GM12875 (cell line): ENCODE measurements at regions not wholly inside any gene's neighbourhood (a gene's known extent, or its start where the extent isn't known, plus 50 kb on each side); places are given as distances from the start of the nearest gene placed in this dataset.
"Not testable (repeated sequence)": the region's sequence is repeated elsewhere in the genome, so short reads cannot be mapped to it uniquely, and the experiment has no call there.

Experiments used
- H3K4me3 ChIP-seq: one replicate; pipeline ENCODE4 v1.5.1; 2011; ENCODE audit warnings: low read depth, low read length, control low read depth
- TF ChIP-seq, protein P1 (sequence below): IDR thresholded peaks from 2 replicates; pipeline ENCODE4 v1.5.1; 2011; ENCODE audit warnings: low read depth, mild to moderate bottlenecking, control low read depth, inconsistent platforms, low read length, moderate library complexity, borderline replicate concordance; ENCODE audit not compliant: insufficient read depth

DNA sequence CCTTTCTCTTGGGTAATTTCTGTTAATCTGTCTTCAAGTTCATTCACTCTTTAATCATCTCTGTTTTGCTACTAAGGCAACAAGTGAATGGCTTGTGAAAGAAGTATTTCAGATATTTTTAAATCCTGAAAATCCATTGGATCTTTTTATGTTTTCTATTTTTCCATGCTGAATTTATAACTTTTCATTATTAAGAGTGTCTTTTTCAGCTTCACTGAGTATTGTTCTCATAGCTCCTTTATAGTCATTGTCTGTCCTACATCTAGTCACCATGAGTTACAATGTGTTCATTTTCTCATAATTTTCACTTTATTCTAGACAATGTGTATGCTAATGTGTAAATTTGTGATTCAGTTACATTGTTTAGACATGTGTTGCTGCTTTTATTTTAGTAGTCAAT lies 556.4 kb downstream of the TUSC1 start:
- no peak overlapping the region for H3K4me3 ChIP-seq
- TF ChIP-seq, protein P1, sequence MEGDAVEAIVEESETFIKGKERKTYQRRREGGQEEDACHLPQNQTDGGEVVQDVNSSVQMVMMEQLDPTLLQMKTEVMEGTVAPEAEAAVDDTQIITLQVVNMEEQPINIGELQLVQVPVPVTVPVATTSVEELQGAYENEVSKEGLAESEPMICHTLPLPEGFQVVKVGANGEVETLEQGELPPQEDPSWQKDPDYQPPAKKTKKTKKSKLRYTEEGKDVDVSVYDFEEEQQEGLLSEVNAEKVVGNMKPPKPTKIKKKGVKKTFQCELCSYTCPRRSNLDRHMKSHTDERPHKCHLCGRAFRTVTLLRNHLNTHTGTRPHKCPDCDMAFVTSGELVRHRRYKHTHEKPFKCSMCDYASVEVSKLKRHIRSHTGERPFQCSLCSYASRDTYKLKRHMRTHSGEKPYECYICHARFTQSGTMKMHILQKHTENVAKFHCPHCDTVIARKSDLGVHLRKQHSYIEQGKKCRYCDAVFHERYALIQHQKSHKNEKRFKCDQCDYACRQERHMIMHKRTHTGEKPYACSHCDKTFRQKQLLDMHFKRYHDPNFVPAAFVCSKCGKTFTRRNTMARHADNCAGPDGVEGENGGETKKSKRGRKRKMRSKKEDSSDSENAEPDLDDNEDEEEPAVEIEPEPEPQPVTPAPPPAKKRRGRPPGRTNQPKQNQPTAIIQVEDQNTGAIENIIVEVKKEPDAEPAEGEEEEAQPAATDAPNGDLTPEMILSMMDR: no peak

DNA sequence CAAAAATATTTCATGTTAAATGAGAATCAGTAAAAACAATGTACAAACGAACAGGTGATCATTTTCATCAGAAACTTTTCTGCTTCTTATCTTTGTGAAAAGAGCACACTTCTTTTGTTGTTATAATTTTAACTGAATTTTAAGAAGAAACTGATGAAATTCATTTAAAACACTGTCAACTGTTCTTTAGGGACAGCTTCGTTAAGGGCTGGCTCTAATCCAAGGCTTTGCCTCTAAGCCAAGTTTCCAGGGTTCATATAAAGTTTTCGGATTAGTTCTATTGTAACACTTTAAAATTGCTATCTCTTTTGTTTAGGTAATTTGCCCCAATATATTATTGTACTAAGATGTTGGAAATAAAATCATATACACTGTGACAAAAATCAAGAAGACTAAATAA lies 559.2 kb downstream of the TUSC1 start:
- no peak overlapping the region for H3K4me3 ChIP-seq
- TF ChIP-seq, protein P1: no peak

DNA sequence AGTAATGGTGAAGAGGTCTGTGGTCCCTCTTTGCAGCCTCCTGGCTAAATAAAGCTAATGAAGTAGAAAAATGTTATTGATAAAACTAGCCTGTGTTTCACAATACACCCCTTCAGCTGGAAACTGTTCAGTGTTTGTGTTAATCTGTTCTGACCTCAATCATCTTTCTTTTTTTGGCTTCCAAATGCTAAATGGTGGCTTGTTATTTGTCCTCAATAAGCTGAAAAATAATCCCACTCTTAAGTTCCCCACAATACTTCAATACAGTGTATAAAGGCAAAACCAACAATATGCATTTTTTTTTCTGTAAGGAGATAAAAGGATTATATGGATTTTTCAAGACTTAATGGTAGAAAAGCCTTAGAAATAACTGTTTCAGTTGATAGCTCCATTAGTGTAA lies 560.5 kb downstream of the TUSC1 start:
- TF ChIP-seq, protein P1: no peak
- no peak overlapping the region for H3K4me3 ChIP-seq

DNA sequence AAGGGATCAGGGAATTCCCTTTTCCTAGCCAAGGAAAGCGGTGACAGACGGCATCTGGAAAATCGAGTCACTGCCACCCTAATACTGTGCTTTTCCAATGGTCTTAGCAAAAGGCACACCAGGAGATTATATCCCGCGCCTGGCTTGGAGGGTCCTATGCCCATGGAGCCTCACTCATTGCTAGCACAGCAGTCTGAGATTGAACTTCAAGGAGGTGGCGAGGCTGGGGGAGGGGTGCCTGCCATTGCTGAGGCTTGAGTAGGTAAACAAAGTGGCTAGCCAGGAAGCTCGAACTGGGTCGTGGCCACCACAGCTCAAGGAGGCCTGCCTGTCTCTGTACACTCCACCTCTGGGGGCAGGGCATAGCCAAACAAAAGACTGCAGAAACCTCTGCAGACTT lies 556.5 kb upstream of the IZUMO3 start:
- not testable (repeated sequence) for H3K4me3 ChIP-seq

DNA sequence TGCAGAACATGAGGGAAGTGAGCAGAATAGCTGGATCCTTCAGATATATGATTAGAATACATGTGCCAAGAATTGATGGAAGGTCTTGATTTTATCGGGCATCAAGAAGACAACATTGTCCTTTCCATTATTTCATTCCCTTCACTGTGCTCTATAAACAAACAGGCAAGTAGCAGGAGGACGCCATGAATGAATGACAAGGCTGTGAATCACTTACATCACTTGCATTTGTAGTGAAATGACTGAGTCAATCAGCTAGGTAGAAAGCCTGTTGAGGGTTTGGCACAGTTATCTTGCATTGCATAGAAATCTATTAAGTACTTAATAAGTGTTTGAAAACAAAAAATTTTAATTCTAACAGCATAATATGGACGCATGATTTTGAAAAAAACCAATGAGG lies 548.8 kb upstream of the IZUMO3 start:
- TF ChIP-seq, protein P1: no peak

DNA sequence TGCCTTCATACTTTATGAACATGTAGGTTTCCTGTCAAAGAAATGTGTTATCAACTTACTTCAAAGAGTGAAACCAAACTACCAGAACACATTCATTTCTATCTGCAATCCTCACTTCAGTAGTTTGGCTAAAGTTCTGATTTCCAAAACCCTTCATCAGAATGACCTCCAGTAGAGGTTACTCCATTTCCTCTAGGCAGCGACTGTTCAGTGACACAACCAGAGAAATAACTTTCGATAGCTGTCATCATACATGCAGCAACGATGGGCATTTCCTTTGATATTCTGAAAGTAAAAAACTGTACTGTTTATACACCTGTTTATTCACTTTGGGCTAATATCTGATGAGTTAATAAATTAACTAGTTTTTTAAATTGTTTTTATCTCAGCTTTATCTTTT lies 532.5 kb upstream of the IZUMO3 start:
- no peak overlapping the region for H3K4me3 ChIP-seq
- TF ChIP-seq, protein P1: no peak

More for the DNA sequence above, 548.8 kb upstream of the IZUMO3 start:
- H3K4me3 ChIP-seq: no peak overlapping the region

DNA sequence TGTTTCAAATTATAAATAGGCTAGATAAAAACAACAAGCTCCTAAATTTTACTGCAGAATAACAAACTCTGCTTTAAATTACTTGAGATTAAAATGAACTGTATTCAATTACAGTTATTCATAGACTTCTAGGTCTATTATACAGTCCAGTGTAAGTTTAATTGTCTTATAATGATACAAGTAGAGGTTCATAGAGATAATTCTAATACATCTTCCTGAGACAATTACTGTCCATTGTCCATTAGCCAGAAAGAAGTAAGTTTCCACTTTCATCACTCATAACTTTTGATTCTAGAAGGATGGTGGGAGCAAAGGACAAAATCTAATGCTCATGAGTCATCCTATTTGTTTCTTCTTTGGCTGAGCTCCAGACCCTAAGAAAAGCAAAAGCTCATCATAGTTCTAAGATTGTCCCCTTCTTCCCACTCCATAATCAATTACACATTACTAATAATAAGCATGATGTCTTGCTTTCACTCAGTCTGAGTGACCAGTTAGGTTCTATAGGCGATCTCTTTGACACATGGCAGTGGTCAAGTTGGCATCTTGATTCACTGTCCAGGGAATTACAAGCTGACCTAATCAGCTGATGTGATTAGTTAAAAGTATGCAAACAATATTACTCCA lies 502.5 kb upstream of the IZUMO3 start:
- TF ChIP-seq, protein P1: no peak
- H3K4me3 ChIP-seq: no peak overlapping the region

DNA sequence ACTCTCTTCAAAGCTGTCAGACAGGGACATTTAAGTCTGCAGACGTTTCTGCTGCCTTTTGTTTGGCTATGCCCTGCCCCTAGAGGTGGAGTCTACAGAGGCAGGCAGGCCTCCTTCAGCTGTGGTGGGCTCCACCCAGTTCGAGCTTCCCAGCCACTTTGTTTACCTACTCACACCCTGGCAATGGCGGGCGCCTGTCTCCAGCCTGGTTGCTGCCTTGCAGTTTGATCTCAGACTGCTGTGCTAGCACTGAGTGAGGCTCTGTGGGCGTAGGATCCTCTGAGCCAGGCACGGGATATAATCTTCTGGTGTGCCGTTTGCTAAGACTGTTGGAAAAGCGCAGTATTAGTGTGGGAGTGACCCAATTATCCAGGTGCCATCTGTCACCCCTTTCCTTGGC lies 499.8 kb upstream of the IZUMO3 start:
- H3K4me3 ChIP-seq: not testable (repeated sequence)
